Panc1 (cell line): ENCODE measurements at regions not wholly inside any gene's neighbourhood (a gene's known extent, or its start where the extent isn't known, plus 50 kb on each side); places are given as distances from the start of the nearest gene placed in this dataset.

ENCODE experiments used
- CTCF ChIP-seq: fragments of 450-650 bp; IDR thresholded peaks from 2 replicates; pipeline ENCODE4 v1.5.1; 2017; ENCODE audit warnings: mild to moderate bottlenecking
- POLR2AphosphoS5 ChIP-seq: IDR thresholded peaks from 2 replicates; pipeline ENCODE4 v1.6.1; 2012; ENCODE audit warnings: mild to moderate bottlenecking, low read depth, low read length, moderate library complexity
- REST ChIP-seq, 2 experiments: IDR thresholded peaks; 2 replicates each; pipeline ENCODE4 v1.6.1; 2011 to 2012; ENCODE audit warnings: low read depth in 2 of 2, control low read depth in 1 of 2, low read length in 1 of 2, mild to moderate bottlenecking in 1 of 2, moderate library complexity in 1 of 2; ENCODE audit not compliant: insufficient read depth in 1 of 2
- SIN3A ChIP-seq: IDR thresholded peaks from 2 replicates; pipeline ENCODE4 v1.6.1; 2012; ENCODE audit warnings: low read depth, mild to moderate bottlenecking, low read length, moderate library complexity, borderline replicate concordance; ENCODE audit not compliant: insufficient read depth
- TCF7L2 ChIP-seq: IDR thresholded peaks from 2 replicates; pipeline ENCODE4 v1.6.1; 2011; ENCODE audit warnings: mild to moderate bottlenecking, low read depth, low read length, inconsistent platforms

- TF ChIP-seq CTCF = no peak
- TF ChIP-seq SIN3A = no peak
- TF ChIP-seq POLR2AphosphoS5 = no peak
- TF ChIP-seq REST (IDR thresholded peaks at IDR 0.05; ENCODE audit: insufficient read depth in 1 of 2, low read depth in 2 of 2, low read length in 1 of 2) = no peak
- TF ChIP-seq TCF7L2 = no peak
These were observed 404.9 kb upstream of the MMS22L start for GRCh38 chr6:97687916-97688315.
